GM21786 (cell line): ENCODE measurements at regions not wholly inside any gene's neighbourhood (a gene's known extent, or its start where the extent isn't known, plus 50 kb on each side); places are given as distances from the start of the nearest gene placed in this dataset.
A peak's percentile ranks its signal among the peaks of the same experiment; 100 is the strongest.
"Not testable (repeated sequence)": the region's sequence is repeated elsewhere in the genome, so short reads cannot be mapped to it uniquely, and the experiment has no call there.

Experiments
- ATAC-seq: cut with Tn5 transposase; IDR thresholded peaks from one replicate; pipeline ENCODE4 v1.9.1; 2021; ENCODE audit not compliant: unreplicated experiment

- not testable (repeated sequence) for ATAC-seq
Measured at GRCh38 chr9:99670886-99671285, 150.8 kb upstream of the NR4A3 start.

DNA sequence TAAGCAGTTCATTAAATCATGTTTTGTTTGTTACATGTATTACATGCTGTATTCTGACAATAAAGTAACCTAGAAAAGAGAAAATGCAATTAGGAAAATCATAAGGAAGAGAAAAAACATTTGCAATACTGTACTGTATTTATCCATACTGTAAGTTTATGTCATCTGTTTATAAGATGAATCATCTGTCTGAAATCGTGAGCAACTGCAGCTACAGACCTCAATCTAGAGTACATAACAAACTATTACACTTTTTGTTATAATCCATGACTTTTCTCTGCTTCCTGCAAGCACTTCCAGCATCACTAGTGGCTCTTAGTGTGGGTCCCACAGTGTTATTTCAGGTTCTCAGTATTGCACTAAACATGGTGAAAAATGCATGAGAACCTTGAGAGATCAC lies 144.4 kb upstream of the NR4A3 start:
- no peak for ATAC-seq

- no peak for ATAC-seq
Measured at GRCh38 chr9:99678566-99678965, 143.1 kb upstream of the NR4A3 start.

GRCh38 chr9:99680191-99680590 lies 141.5 kb upstream of the NR4A3 start:
- no peak for ATAC-seq

DNA sequence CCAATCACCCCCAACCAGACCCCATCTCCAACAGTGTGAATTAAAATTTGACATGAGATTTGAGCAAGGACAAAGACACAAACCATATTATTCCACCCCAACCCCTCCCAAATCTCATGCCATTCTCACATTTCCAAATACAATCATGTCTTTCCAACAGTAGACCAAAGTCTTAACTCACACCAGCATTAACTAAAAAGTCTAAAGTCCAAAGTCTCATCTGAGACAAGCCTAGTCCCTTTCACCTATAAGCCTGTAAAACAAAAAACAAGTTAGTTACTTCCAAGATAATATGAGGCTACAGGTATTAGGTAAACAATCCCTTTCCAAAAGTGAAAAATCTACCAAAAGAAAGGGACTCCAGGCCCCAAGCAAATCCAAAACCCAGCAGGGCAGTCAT lies 140.6 kb upstream of the NR4A3 start:
- no peak for ATAC-seq

- ATAC-seq: no peak
Measured at GRCh38 chr9:99682378-99682777, 139.3 kb upstream of the NR4A3 start.

- no peak for ATAC-seq
Measured at GRCh38 chr9:99682870-99683269, 138.8 kb upstream of the NR4A3 start.

GRCh38 chr9:99690573-99690972 lies 131.1 kb upstream of the NR4A3 start:
- ATAC-seq: no peak

DNA sequence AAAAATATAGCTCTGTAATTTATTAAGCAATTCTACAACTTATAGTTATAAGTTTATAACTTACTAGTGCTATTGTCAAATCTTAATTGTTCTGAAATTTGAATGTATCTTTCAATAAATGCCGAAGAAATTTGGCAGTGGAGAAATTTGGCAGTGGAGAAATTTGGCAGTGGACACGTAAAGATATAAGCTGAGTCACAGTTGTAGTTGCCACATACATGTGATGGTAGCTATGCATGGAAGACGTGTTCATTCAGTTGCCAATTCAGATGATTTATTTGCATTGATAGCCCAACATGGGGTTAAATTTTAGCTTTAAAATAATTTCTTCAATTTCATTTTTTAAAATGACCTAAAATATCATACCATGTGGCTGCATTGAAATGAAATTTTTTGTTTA lies 127.8 kb upstream of the NR4A3 start:
- no peak for ATAC-seq

DNA sequence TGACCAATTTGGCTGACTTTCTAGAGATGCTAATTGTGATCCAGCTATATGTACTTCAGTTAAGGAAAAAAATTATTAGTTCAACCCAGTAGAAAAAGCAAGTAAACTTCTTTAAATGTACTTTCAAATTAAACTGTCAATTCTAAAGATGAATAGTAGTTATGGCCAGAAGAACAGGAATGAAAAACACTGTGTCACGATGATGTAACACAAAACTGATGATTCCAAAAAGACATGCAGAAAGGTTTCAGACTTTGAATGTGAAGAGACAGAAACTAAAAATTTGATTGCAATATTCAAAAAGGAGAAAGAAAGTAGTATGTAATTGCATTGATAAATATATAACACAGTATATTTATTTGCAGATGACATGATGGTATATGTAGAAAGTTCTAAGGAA lies 127.3 kb upstream of the NR4A3 start:
- ATAC-seq: no peak

GRCh38 chr9:99699396-99699795 lies 122.3 kb upstream of the NR4A3 start:
- no peak for ATAC-seq

DNA sequence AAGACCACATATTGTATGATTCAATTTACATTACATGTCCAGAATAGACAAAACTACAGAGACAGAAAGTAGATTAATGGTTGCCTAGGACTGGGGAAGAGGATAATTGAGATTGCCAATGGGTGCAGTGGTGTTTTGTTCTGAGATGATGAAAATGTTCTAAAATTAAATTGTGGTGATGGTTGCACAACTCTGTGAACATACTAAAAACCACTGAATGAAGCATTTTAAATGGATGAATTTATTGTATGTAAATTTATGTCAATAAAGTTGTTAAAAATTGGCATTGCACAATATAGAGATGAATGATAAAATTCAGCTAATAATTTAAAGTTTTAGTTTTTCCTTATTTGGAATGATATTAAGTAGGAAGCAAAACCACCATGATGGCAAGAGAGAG lies 109.5 kb upstream of the NR4A3 start:
- no peak for ATAC-seq

DNA sequence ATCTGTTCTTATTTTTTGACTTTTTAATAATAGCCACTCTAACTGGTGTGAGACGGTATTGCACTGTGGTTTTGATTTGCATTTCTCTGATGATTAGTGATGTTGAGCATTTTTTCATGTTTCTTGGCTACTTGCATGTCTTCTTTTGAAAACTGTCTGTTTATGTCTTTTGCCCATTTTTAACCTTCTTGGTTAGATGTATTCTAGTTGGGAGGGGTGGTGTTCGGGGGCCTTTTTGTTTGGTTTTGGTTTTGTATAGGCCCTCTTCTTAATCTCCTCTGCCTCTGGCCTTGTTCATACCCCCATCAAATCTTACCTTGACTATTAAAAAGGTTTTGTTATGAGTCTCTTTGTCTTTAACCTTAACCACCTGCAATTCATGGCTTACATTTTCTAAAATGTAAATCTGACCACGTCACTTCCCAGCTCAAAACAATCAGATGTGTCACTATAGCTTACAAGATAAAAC lies 107.8 kb upstream of the NR4A3 start:
- ATAC-seq: peak; percentile 52

DNA sequence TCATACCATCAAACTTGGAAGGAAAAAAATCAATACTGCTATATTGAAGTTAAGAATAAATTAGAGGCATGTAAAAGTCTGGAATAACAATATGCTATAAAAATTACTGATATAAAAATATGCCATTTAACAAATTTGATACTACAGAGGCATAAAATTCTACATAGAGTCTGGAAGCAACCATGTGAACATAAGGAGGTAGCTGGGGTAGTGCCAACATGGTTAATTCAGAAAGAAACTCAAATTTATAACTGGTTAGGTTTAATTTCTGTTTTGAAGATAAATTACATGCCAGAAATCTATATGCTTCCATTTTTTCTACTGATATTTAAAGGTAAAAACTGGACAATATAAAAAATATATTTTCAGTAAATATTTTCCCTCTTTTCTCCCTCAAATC lies 103.1 kb upstream of the NR4A3 start:
- no peak for ATAC-seq

DNA sequence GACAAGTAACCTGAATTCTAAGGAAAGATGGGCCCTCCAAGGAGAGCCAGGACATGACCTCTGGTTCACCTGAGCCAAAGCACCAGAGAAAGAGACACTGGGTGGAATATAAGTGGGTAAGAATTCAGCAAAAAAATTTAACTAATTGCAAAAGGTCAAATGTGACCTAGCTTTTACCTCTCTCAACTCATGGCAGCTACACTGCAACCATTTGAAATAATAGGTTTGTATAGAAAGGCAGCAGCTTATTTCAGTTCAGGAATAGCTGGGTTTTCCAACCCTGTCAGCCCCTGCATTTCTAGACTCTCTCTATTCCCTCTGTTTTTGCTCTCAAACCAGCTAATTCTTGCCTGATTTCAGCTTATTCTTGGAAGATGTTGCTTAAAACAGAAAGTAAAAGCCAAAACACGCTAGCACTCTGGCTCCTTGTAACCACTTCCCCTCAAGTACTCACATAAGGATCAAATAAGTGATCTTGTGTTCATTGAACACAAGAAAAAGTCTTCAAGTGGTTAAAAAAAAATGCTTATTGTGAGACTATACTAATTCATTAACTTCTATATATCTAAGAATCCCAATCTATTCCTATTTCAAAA lies 101.1 kb upstream of the NR4A3 start:
- ATAC-seq: peak; percentile 83

DNA sequence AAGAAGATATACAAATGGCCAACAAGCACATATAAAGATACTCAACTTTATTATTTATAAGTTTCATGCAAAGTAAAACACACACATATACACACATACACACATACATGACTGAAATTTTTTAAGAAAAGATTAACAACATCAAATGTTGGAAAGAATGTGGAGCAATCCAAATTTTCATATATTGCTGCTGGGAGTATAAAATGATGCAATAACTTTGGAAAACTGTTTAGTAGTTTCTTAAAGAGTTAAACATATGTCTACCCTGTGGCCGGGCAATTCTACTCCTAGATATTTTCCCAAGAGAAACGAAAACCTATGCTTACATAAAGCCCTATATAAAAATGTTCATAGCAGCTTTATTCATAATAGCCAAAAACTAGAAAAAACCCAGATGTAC lies 99.8 kb upstream of the NR4A3 start:
- ATAC-seq: no peak

- ATAC-seq: no peak
Measured at GRCh38 chr9:99722877-99723276, 98.8 kb upstream of the NR4A3 start.

- ATAC-seq: no peak
Measured at GRCh38 chr9:99724640-99725039, 97.0 kb upstream of the NR4A3 start.

DNA sequence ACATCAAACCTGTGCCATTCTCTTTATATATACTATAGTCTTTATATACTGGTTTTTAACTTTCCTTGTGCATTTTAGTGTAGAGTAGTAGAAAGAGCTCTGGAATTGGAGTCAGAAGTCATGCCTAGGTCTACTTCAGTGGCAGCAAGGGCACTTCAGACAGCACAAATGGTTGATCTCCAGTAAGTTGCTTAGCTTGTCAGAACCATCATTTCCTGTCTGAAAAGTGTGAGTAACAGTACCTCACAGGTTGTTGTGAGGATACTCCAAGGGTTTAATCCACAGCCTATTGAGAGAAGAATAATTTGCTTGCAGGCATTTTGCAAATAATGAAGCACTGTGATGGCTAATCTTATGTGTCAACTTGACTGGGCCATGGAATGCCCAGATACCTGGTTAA lies 95.8 kb upstream of the NR4A3 start:
- ATAC-seq: no peak

DNA sequence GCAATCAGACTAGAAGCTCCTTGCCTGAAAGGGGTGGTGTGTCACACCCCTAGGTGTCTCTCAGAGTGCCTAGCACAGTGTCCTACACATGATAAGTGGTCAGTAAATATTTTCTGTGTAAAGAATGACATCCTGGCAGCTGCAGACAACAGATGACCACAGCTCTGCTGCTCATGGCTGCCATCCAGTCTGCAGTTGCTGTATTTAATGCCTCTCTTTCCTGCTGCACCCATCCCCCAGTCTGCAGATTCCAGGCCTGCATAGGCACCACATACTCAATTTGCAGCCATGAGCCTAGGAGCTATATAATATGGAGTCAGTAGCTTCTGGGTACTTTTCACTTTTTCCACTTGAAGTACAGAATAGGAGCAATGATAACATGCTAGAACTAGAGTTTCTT lies 94.9 kb upstream of the NR4A3 start:
- no peak for ATAC-seq

DNA sequence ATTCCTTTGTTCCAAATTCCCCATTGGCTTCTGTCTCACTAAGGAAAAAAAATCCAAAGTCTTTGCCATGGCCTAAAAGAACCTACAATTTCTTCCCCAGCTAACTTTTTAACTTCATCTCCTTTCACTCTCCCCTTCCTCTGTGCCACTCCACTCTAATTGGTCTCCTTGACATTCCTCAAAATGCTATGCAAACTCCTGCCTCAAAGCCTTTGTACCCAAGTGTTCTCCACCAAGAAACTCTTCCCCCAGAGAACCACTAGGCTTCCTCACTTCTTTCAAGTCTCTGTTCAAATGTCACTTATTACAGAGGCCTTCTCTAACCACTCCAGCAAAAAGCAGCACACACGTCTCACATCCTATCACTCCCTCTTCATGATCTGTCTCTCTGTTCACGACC lies 91.6 kb upstream of the NR4A3 start:
- ATAC-seq: no peak

GRCh38 chr9:99731950-99732349 lies 89.7 kb upstream of the NR4A3 start:
- ATAC-seq: no peak

DNA sequence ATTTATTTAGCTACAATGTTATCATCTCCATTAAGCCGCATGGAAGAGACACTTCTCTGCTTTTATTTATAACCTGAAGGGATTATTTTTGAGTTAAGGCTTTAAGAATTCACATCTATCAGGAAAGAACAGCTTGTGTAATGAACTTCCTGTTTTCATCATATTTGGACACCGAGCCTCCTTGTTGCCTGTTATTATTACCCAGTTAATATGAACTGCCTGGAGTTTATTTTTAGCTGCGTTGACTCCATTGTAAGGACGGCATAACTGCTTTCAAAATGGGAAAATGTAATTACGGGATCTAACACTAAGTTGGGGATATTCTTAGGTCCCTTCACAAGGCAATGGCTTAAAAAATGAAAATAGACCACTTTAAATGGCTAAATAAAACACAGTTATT lies 89.0 kb upstream of the NR4A3 start:
- ATAC-seq: no peak

- no peak for ATAC-seq
Measured at GRCh38 chr9:99735041-99735440, 86.6 kb upstream of the NR4A3 start.
